Loucy (cell line): ENCODE measurements at regions not wholly inside any gene's neighbourhood (a gene's known extent, or its start where the extent isn't known, plus 50 kb on each side); places are given as distances from the start of the nearest gene placed in this dataset.

Experiments used
- H2AFZ ChIP-seq: fragments of 200-600 bp; sonication (generic); 2 replicates; pipeline ENCODE4 v1.6.0; 2016; ENCODE audit warnings: antibody characterized with exemption, mild to moderate bottlenecking, low read length, moderate library complexity
- H3F3A ChIP-seq: fragments of 200-600 bp; 2 replicates; pipeline ENCODE4 v1.6.0; 2016; ENCODE audit warnings: antibody characterized with exemption, low read depth, mild to moderate bottlenecking
- H3K27me3 ChIP-seq: fragments of 200-600 bp; sonication (generic); 2 replicates; pipeline ENCODE4 v1.6.1; 2014; ENCODE audit warnings: low read length, mild to moderate bottlenecking; ENCODE audit not compliant: insufficient read depth, poor library complexity, severe bottlenecking
- H3K36me3 ChIP-seq: fragments of 200-600 bp; sonication (generic); 2 replicates; pipeline ENCODE4 v1.6.1; 2016; ENCODE audit warnings: low read length; ENCODE audit not compliant: insufficient read depth
- H3K4me1 ChIP-seq: fragments of 200-600 bp; sonication (generic); 2 replicates; pipeline ENCODE4 v1.5.1; 2014; ENCODE audit warnings: low read length, mild to moderate bottlenecking; ENCODE audit not compliant: insufficient read depth, poor library complexity, severe bottlenecking
- H3K4me2 ChIP-seq: fragments of 200-600 bp; sonication (generic); 2 replicates; pipeline ENCODE4 v1.6.0; 2014; ENCODE audit warnings: antibody characterized with exemption, low read length, low read depth, mild to moderate bottlenecking; ENCODE audit not compliant: poor library complexity, severe bottlenecking
- H3K4me3 ChIP-seq: fragments of 200-600 bp; sonication (generic); 2 replicates; pipeline ENCODE4 v1.5.1; 2014; ENCODE audit warnings: low read length, mild to moderate bottlenecking, mixed read lengths; ENCODE audit not compliant: poor library complexity, severe bottlenecking
- H3K79me2 ChIP-seq: fragments of 200-600 bp; sonication (generic); 2 replicates; pipeline ENCODE4 v1.6.1; 2014; ENCODE audit warnings: low read length; ENCODE audit not compliant: insufficient read depth
- H3K9ac ChIP-seq: fragments of 200-600 bp; sonication (generic); 2 replicates; pipeline ENCODE4 v1.6.0; 2014; ENCODE audit warnings: mild to moderate bottlenecking, low read depth, low read length, moderate library complexity; ENCODE audit not compliant: poor library complexity, severe bottlenecking
- H3K9me2 ChIP-seq: fragments of 200-600 bp; sonication (generic); replicated peaks from 2 replicates; pipeline ENCODE4 v1.6.1; 2016; ENCODE audit warnings: low read depth, low read length, mixed read lengths
- H3K9me3 ChIP-seq: fragments of 200-600 bp; sonication (generic); 2 replicates; pipeline ENCODE4 v1.6.1; 2014; ENCODE audit warnings: mild to moderate bottlenecking, antibody characterized with exemption, low read length, low read depth; ENCODE audit not compliant: insufficient read depth
- H4K20me1 ChIP-seq: fragments of 200-600 bp; sonication (generic); 2 replicates; pipeline ENCODE4 v1.6.0; 2014; ENCODE audit warnings: antibody characterized with exemption, low read length, mild to moderate bottlenecking; ENCODE audit not compliant: insufficient read depth, poor library complexity, severe bottlenecking
- CTCF ChIP-seq: fragments of 200-600 bp; sonication (generic); conservative IDR thresholded peaks from 2 replicates; pipeline ENCODE4 v1.5.1; 2014; ENCODE audit warnings: mild to moderate bottlenecking, antibody characterized with exemption, low read length
- EZH2phosphoT487 ChIP-seq: fragments of 200-600 bp; IDR thresholded peaks from 2 replicates; pipeline ENCODE4 v1.6.1; 2018; ENCODE audit warnings: antibody characterized with exemption, mild to moderate bottlenecking, moderate library complexity, borderline replicate concordance

GRCh38 chr9:89804766-89805531 lies 200.1 kb downstream of the GADD45G start:
- H3K9ac ChIP-seq, result no peak overlapping the region
- TF ChIP-seq CTCF (no peak), EZH2phosphoT487 (no peak)
- no peaks in the 10 kb centered on the region for H3K79me2 ChIP-seq
- H3F3A ChIP-seq, result no peaks in the 10 kb centered on the region
- H3K9me3 ChIP-seq, result no peaks in the 10 kb centered on the region
- no peak overlapping the region for H2AFZ ChIP-seq
- H3K4me1 ChIP-seq, result no peaks in the 10 kb centered on the region
- H3K27me3 ChIP-seq, result no peaks in the 10 kb centered on the region
- no peaks in the 10 kb centered on the region for H4K20me1 ChIP-seq
- no peaks in the 10 kb centered on the region for H3K36me3 ChIP-seq
- H3K4me3 ChIP-seq, result no peak overlapping the region
- no peak overlapping the region for H3K4me2 ChIP-seq
- no peaks in the 10 kb centered on the region for H3K9me2 ChIP-seq

- Histone ChIP-seq H3K4me1 (no peaks in the 10 kb centered on the region), H3K9ac (no peak overlapping the region), H3K9me2 (no peaks in the 10 kb centered on the region), H3K79me2 (no peaks in the 10 kb centered on the region), H4K20me1 (no peaks in the 10 kb centered on the region), H3K4me2 (no peak overlapping the region), H3F3A (no peaks in the 10 kb centered on the region), H2AFZ (no peak overlapping the region), H3K27me3 (no peaks in the 10 kb centered on the region), H3K36me3 (no peaks in the 10 kb centered on the region), H3K9me3 (no peaks in the 10 kb centered on the region), H3K4me3 (no peak overlapping the region)
- TF ChIP-seq CTCF (no peak), EZH2phosphoT487 (no peak)
These were observed 200.9 kb downstream of the GADD45G start for GRCh38 chr9:89805571-89806292.

GRCh38 chr9:89806371-89807100 lies 201.7 kb downstream of the GADD45G start:
- no peaks in the 10 kb centered on the region for H3K4me1 ChIP-seq
- H4K20me1 ChIP-seq, result no peaks in the 10 kb centered on the region
- TF ChIP-seq EZH2phosphoT487 (no peak), CTCF (no peak)
- H2AFZ ChIP-seq, result no peak overlapping the region
- no peaks in the 10 kb centered on the region for H3K27me3 ChIP-seq
- H3K9ac ChIP-seq, result no peak overlapping the region
- no peaks in the 10 kb centered on the region for H3K79me2 ChIP-seq
- no peaks in the 10 kb centered on the region for H3K36me3 ChIP-seq
- no peak overlapping the region for H3K4me2 ChIP-seq
- no peaks in the 10 kb centered on the region for H3K9me2 ChIP-seq
- no peak overlapping the region for H3K4me3 ChIP-seq
- no peaks in the 10 kb centered on the region for H3F3A ChIP-seq
- no peaks in the 10 kb centered on the region for H3K9me3 ChIP-seq
